H1 (cell line): ENCODE measurements at regions not wholly inside any gene's neighbourhood (a gene's known extent, or its start where the extent isn't known, plus 50 kb on each side); places are given as distances from the start of the nearest gene placed in this dataset.

Experiments used
- CTCF ChIA-PET: fragments of 300-600 bp; sonication (Branson Sonifier 250); formaldehyde crosslinking; loops from one replicate; lab custom pipeline; 2021; ENCODE audit not compliant: partially characterized antibody; lab: Charles Lee
- POLR2A ChIA-PET: fragments of 300-600 bp; sonication (Branson Sonifier 250); formaldehyde crosslinking; loops from one replicate; lab custom pipeline; 2021; ENCODE audit warnings: inconsistent platforms; ENCODE audit not compliant: partially characterized antibody; lab: Charles Lee
- DNase-seq, 2 experiments: peaks; one replicate each; pipeline versions ENCODE4 v3.0.0 to v3.0.0-alpha.2; 2010 to 2022; ENCODE audit warnings: low spot score in 2 of 2, low read depth in 1 of 2, mixed read lengths in 1 of 2
- FAIRE-seq: peaks from 2 replicates; lab custom pipeline; 2011; peaks lifted over from hg19 to GRCh38; lab: Jason Lieb, UNC
- H2AFZ ChIP-seq: 2 replicates; pipeline ENCODE4 v1.8.1; 2012; ENCODE audit warnings: low read length, inconsistent platforms
- H2AK5ac ChIP-seq: 2 replicates; pipeline ENCODE4 v1.6.1; 2013; ENCODE audit warnings: low read depth, low read length
- H2BK120ac ChIP-seq: replicated peaks from 2 replicates; pipeline ENCODE3; 2013; ENCODE audit warnings: low read depth, low read length, inconsistent platforms
- H2BK12ac ChIP-seq: 2 replicates; pipeline ENCODE4 v1.6.1; 2013; ENCODE audit warnings: low read depth, low read length
- H2BK15ac ChIP-seq: 2 replicates; pipeline ENCODE4 v1.6.1; 2013; ENCODE audit warnings: low read length
- H2BK20ac ChIP-seq: 2 replicates; pipeline ENCODE4 v1.6.1; 2013; ENCODE audit warnings: low read length
- H2BK5ac ChIP-seq: 2 replicates; pipeline ENCODE4 v1.6.1; 2013; ENCODE audit warnings: low read depth, low read length
- H3K14ac ChIP-seq: 2 replicates; pipeline ENCODE4 v1.6.1; 2013; ENCODE audit warnings: inconsistent platforms; ENCODE audit not compliant: insufficient read length
- H3K18ac ChIP-seq: 2 replicates; pipeline ENCODE4 v1.6.1; 2013; ENCODE audit warnings: low read length; ENCODE audit errors: extremely low read depth
- H3K23ac ChIP-seq: 2 replicates; pipeline ENCODE4 v1.6.1; 2013; ENCODE audit warnings: inconsistent platforms; ENCODE audit not compliant: insufficient read length
- H3K23me2 ChIP-seq: 2 replicates; pipeline ENCODE4 v1.6.1; 2013; ENCODE audit warnings: low read depth, low read length
- H3K27ac ChIP-seq: 2 replicates; pipeline ENCODE4 v1.6.1; 2011; ENCODE audit warnings: low read depth, low read length, inconsistent platforms
- H3K27me3 ChIP-seq, 4 experiments: replicated peaks in 1 of 4; 1 replicate in 1 of 4; 2 replicates in 3 of 4; pipeline versions ENCODE4 v1.6.1 to v1.8.1; 2011 to 2013; ENCODE audit warnings: low read length in 3 of 4, mild to moderate bottlenecking in 3 of 4, inconsistent platforms in 2 of 4, mixed read lengths in 2 of 4, moderate library complexity in 1 of 4; ENCODE audit not compliant: control insufficient read depth in 3 of 4, insufficient read depth in 3 of 4; ENCODE audit errors: extremely low read depth in 1 of 4
- H3K36me3 ChIP-seq, 4 experiments: 2 replicates each; pipeline versions ENCODE4 v1.6.1 to v1.8.1; 2011 to 2013; ENCODE audit warnings: mild to moderate bottlenecking in 4 of 4, low read length in 3 of 4, moderate library complexity in 2 of 4, control low read depth in 1 of 4, inconsistent platforms in 1 of 4; ENCODE audit not compliant: insufficient read depth in 4 of 4, control insufficient read depth in 2 of 4
- H3K4ac ChIP-seq: replicated peaks from 2 replicates; pipeline ENCODE3; 2013; ENCODE audit warnings: low read length, low read depth, mixed read lengths, inconsistent platforms; ENCODE audit not compliant: insufficient read length
- H3K4me1 ChIP-seq, 4 experiments: replicated peaks in 1 of 4; 1 replicate in 1 of 4; 2 replicates in 3 of 4; pipeline versions ENCODE4 v1.6.1 to v1.8.1; 2011 to 2013; ENCODE audit warnings: low read length in 3 of 4, inconsistent platforms in 2 of 4, mixed read lengths in 1 of 4; ENCODE audit not compliant: insufficient read depth in 4 of 4, control insufficient read depth in 3 of 4
- H3K4me2 ChIP-seq, 2 experiments: 2 replicates each; pipeline versions ENCODE4 v1.6.1 to v1.8.1; 2011 to 2013; ENCODE audit warnings: low read depth in 2 of 2, low read length in 2 of 2, control low read depth in 1 of 2, inconsistent platforms in 1 of 2, mild to moderate bottlenecking in 1 of 2; ENCODE audit not compliant: insufficient read depth in 1 of 2
- H3K4me3 ChIP-seq, 4 experiments: fragments of 200-600, 300-600 bp in 1 of 4; sonication (generic), shearing (Covaris generic), sonication (Bioruptor Twin) in 1 of 4; 2 replicates each; pipeline versions ENCODE4 v1.5.1 to v1.8.1; 2011 to 2016; ENCODE audit warnings: low read length in 4 of 4, low read depth in 3 of 4, control low read depth in 2 of 4, inconsistent platforms in 2 of 4, mild to moderate bottlenecking in 2 of 4, mixed read lengths in 1 of 4, moderate library complexity in 1 of 4; ENCODE audit not compliant: insufficient read depth in 2 of 4; ENCODE audit errors: extremely low read depth in 1 of 4
- H3K56ac ChIP-seq: replicated peaks from 2 replicates; pipeline ENCODE3; 2013; ENCODE audit warnings: low read depth, mild to moderate bottlenecking, mixed read lengths, low read length, inconsistent platforms; ENCODE audit not compliant: insufficient read length
- H3K79me1 ChIP-seq: 2 replicates; pipeline ENCODE4 v1.6.1; 2013; ENCODE audit warnings: low read depth, low read length, control low read depth
- H3K79me2 ChIP-seq, 2 experiments: 2 replicates each; pipeline versions ENCODE4 v1.6.1 to v1.8.1; 2012 to 2013; ENCODE audit warnings: low read length in 2 of 2, mild to moderate bottlenecking in 2 of 2, inconsistent platforms in 1 of 2; ENCODE audit not compliant: insufficient read depth in 2 of 2, control insufficient read depth in 1 of 2
- H3K9ac ChIP-seq, 4 experiments: replicated peaks in 1 of 4; 1 replicate in 1 of 4; 2 replicates in 3 of 4; pipeline versions ENCODE4 v1.6.1 to v1.8.1; 2011 to 2013; ENCODE audit warnings: low read depth in 3 of 4, low read length in 3 of 4, control low read depth in 2 of 4, mild to moderate bottlenecking in 2 of 4, moderate library complexity in 2 of 4, inconsistent platforms in 1 of 4; ENCODE audit errors: extremely low read depth in 1 of 4
- H3K9me3 ChIP-seq, 2 experiments: 2 replicates each; pipeline versions ENCODE4 v1.6.1 to v1.8.1; 2012 to 2013; ENCODE audit warnings: mild to moderate bottlenecking in 2 of 2, moderate library complexity in 2 of 2, control low read depth in 1 of 2, inconsistent platforms in 1 of 2, low read depth in 1 of 2, low read length in 1 of 2, mixed read lengths in 1 of 2; ENCODE audit not compliant: insufficient read depth in 2 of 2
- H4K20me1 ChIP-seq, 2 experiments: replicated peaks in 1 of 2; 2 replicates each; pipeline versions ENCODE3 to v1.8.1; 2011 to 2013; ENCODE audit warnings: inconsistent platforms in 2 of 2, low read length in 2 of 2, mild to moderate bottlenecking in 1 of 2; ENCODE audit not compliant: insufficient read depth in 2 of 2, control insufficient read depth in 1 of 2
- H4K5ac ChIP-seq: 2 replicates; pipeline ENCODE4 v1.6.1; 2013; ENCODE audit warnings: low read length, low read depth, mixed read lengths, inconsistent platforms; ENCODE audit not compliant: insufficient read length
- H4K8ac ChIP-seq: 2 replicates; pipeline ENCODE4 v1.8.0; 2013; ENCODE audit warnings: mild to moderate bottlenecking, moderate library complexity, low read length, inconsistent platforms; ENCODE audit not compliant: insufficient read depth; ENCODE audit errors: extremely low read depth
- H4K91ac ChIP-seq: replicated peaks from 2 replicates; pipeline ENCODE3; 2013; ENCODE audit warnings: low read length, mixed read lengths, inconsistent platforms; ENCODE audit not compliant: insufficient read length
- WGBS, 2 experiments: shearing (Covaris generic) in 1 of 2; methylation state at CpG; one replicate each; pipeline versions ENCODE4 v1.1.6 to v1.1.7; 2013 to 2015; ENCODE audit warnings: low lambda C conversion rate in 2 of 2, mixed read lengths in 2 of 2, inconsistent platforms in 1 of 2, low coverage in 1 of 2, missing lambda C conversion rate in 1 of 2; ENCODE audit not compliant: insufficient replicate concordance in 2 of 2, insufficient coverage in 1 of 2, insufficient read length in 1 of 2; ENCODE audit errors: extremely low coverage in 1 of 2, missing lambda C conversion rate in 1 of 2; 5-methylcytosine and 5-hydroxymethylcytosine counted together
- TF ChIP-seq, protein P1 (sequence below): IDR thresholded peaks from 2 replicates; pipeline ENCODE4 v1.6.1; 2011; ENCODE audit warnings: low read depth, mild to moderate bottlenecking, low read length; ENCODE audit not compliant: insufficient read depth

DNA sequence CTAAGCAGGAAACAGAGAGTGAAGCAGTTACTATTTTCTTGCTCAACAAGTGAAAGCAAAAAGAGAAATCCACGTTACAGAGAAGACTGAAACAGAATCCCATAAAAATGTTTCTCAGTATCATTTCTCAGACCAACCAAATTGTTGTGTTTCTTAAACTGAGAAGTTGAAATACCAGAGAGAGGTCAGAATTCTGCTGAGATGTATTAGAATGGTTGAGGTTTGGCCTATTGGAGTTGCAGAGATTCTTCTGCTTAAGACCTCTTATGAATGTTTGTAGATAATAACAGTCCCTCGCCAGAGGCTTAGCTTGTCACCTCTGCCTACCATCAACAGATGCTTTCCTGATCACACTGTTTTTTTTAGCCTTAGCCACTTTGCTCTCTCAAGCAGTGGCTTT, 481.4 kb downstream of the TRIML1 start:
- no peak overlapping the region for H3K14ac ChIP-seq
- H3K4me1 ChIP-seq, result peaks cover 0 to 12% (median 8%) of the 10 kb centered on the region in 4 experiments; a peak in 3 of 7 replicates
- no peaks in the 10 kb centered on the region for H3K23me2 ChIP-seq
- no peak overlapping the region for H4K5ac ChIP-seq
- H2BK15ac ChIP-seq, result no peak overlapping the region
- no peak for DNase-seq
- ChIA-PET CTCF (interaction anchor here (0.6 kb wide), 1 partner anchor 493 kb away, joined by 3 read pairs; no protein-coding TSS in a partner anchor), POLR2A (no interaction called here)
- H3K4me2 ChIP-seq, result no peak overlapping the region; a peak in 1 of 4 replicates
- no peak overlapping the region for H3K56ac ChIP-seq
- H3K27me3 ChIP-seq, result peaks cover 0 to 2% (median 0%) of the 10 kb centered on the region in 4 experiments; a peak in 1 of 7 replicates
- no peak for FAIRE-seq
- H3K36me3 ChIP-seq, result no peaks in the 10 kb centered on the region
- H3K27ac ChIP-seq, result no peak overlapping the region
- no peak overlapping the region for H3K4ac ChIP-seq
- no peak overlapping the region for H3K18ac ChIP-seq
- no peaks in the 10 kb centered on the region for H3K9me3 ChIP-seq
- H3K9ac ChIP-seq, result no peak overlapping the region
- H2BK12ac ChIP-seq, result no peak overlapping the region
- no peak overlapping the region for H2AK5ac ChIP-seq
- H3K79me1 ChIP-seq, result no peaks in the 10 kb centered on the region
- no peak overlapping the region for H2AFZ ChIP-seq
- 85% methylated on average over 2 of the region's 2 CpGs; no CpG with 5 or more reads in 1 of the 2 experiments for WGBS, 2 experiments
- H3K79me2 ChIP-seq, result no peaks in the 10 kb centered on the region
- no peak overlapping the region for H4K8ac ChIP-seq
- H4K20me1 ChIP-seq, result no peaks in the 10 kb centered on the region
- H4K91ac ChIP-seq, result no peak overlapping the region
- no peak overlapping the region for H2BK20ac ChIP-seq
- H2BK5ac ChIP-seq, result no peak overlapping the region
- no peak overlapping the region for H2BK120ac ChIP-seq
- no peak overlapping the region for H3K4me3 ChIP-seq
- no peak overlapping the region for H3K23ac ChIP-seq
- TF ChIP-seq, protein P1, sequence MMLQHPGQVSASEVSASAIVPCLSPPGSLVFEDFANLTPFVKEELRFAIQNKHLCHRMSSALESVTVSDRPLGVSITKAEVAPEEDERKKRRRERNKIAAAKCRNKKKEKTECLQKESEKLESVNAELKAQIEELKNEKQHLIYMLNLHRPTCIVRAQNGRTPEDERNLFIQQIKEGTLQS, result no peak
- TF ChIP-seq, all 59 proteins: peak for 0
